ENCODE measurements at regions not wholly inside any gene's neighbourhood (a gene's known extent, or its start where the extent isn't known, plus 50 kb on each side); places are given as distances from the start of the nearest gene placed in this dataset.
"Not testable (repeated sequence)": the region's sequence is repeated elsewhere in the genome, so short reads cannot be mapped to it uniquely, and the experiment has no call there.

GRCh38 chr6:164356814-164357213 is 942.3 kb downstream of the QKI start:
- no peak for ATAC-seq

DNA sequence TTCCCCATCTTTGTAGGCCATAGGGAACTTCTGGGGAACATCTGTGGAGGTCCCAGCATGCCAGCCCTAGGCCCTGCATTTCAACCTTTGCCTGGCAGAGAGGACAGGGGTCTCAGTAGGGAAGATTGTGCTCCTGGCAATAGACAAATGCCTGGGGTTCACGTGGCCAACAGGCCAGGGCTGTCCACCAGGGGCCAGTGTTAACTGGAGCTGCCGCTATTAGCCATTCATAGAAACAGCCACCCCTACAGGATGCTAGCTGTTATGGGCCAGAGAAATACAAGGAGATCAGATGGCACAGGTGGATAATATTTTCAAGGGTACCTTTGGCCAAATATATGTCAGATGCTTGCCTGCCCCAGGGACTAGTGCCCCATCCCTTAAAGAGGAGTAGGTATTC is 932.9 kb downstream of the QKI start:
- Histone ChIP-seq H3K27me3 (no peaks in the 10 kb centered on the region), H3K4me1 (no peaks in the 10 kb centered on the region), H3K27ac (no peak overlapping the region), H3K4me3 (no peak overlapping the region), H3K9me3 (no peaks in the 10 kb centered on the region), H3K36me3 (no peaks in the 10 kb centered on the region)
- intact Hi-C loops (cut with DNase I): no loop called here
- no peak for DNase-seq
- no peak for ATAC-seq
- no peak for TF ChIP-seq CTCF (IDR thresholded peaks at IDR 0.05)

More at GRCh38 chr6:164356814-164357213, 942.3 kb downstream of the QKI start:
- Histone ChIP-seq H3K9me3 (no peaks in the 10 kb centered on the region), H3K36me3 (no peaks in the 10 kb centered on the region), H3K27me3 (no peaks in the 10 kb centered on the region), H3K27ac (no peak overlapping the region), H3K4me3 (no peak overlapping the region), H3K4me1 (no peaks in the 10 kb centered on the region)
- DNase-seq: no peak
- no peak for TF ChIP-seq CTCF (IDR thresholded peaks at IDR 0.05)
- intact Hi-C loops (cut with DNase I): no loop called here

DNA sequence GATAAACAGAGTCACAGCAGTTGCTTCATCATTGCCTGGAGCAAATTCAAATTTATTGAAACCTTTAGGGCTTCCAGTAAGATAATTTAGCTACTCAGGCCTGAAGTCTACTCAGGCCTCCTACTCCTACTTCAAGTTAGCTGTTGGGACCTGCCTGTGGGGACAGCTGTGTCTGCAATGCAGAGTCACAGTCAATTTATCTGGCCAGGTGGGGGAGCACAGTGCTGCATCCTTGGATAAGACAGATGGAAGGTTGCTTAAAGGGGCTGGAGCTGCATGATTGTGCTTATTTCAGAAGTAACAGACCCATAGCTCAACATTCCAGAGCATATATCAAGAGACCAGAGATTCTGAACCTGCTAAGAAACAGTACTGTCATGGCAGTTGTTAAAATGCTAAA is 932.1 kb downstream of the QKI start:
- no peak for TF ChIP-seq CTCF (IDR thresholded peaks at IDR 0.05)
- intact Hi-C loops (cut with DNase I): no loop called here
- ATAC-seq (no peak), DNase-seq (no peak)
- H3K4me1 ChIP-seq: no peaks in the 10 kb centered on the region
- no peaks in the 10 kb centered on the region for H3K36me3 ChIP-seq
- no peaks in the 10 kb centered on the region for H3K27me3 ChIP-seq
- no peak overlapping the region for H3K27ac ChIP-seq
- no peak overlapping the region for H3K4me3 ChIP-seq
- H3K9me3 ChIP-seq: no peaks in the 10 kb centered on the region

DNA sequence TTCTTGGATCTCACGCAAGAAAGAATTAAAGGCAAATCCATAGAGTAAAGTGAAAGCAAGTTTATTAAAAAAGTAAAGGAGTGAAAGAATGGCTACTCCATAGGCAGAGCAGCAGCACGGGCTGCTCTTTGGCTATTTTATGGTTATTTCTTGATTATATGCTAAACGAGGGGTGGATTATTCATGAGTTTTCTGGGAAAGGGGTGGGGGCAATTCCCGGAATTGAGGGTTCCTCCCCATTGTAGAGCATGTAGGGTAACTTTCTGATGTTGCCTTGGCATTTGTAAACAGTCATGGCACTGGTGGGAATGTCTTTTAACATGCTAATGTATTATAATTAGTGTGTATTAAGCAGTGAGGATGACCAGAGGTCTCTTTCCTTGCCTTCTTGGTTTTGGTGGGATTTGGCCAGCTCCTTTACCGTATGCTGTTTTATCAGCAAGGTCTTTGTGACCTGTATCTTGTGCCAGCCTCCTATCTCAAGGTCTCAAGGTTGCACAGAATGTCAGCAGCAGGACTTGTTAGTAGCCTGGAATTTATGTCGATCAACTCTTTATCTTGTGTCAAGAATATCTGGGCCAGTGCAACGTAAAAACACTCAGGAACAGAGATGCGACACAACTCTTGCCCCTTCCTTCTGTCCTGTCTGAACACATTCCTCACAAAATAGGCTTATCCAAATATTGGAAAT is 931.4 kb downstream of the QKI start:
- Histone ChIP-seq H3K27ac (no peak overlapping the region), H3K36me3 (no peaks in the 10 kb centered on the region), H3K4me1 (no peaks in the 10 kb centered on the region), H3K4me3 (no peak overlapping the region), H3K27me3 (no peaks in the 10 kb centered on the region), H3K9me3 (no peaks in the 10 kb centered on the region)
- TF ChIP-seq CTCF (IDR thresholded peaks at IDR 0.05): no peak
- no peak for ATAC-seq
- intact Hi-C loops (cut with DNase I): no loop called here
- no peak for DNase-seq

DNA sequence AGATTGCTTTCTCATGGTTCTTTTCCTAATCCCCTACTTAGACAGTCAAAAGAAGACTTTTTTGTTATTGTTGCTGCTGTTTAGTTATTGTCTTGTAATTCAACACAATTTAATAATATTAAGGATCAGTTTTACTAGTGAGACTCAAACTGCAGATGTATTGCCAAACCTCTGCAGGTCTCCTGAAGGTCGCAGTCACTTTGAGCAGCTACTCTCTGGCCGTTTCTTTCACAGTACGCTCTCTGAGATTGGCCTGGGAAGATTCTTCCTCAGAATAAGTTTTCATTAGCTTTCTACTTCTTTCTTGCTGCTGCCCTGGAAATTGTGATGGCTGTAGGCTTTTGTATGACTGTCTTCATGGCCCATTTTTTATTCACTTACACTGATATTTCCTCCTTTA is 930.8 kb downstream of the QKI start:
- no peak for ATAC-seq
- DNase-seq: no peak
- no peaks in the 10 kb centered on the region for H3K27me3 ChIP-seq
- no peaks in the 10 kb centered on the region for H3K36me3 ChIP-seq
- no peak overlapping the region for H3K4me3 ChIP-seq
- intact Hi-C loops (cut with DNase I): no loop called here
- no peak for TF ChIP-seq CTCF (IDR thresholded peaks at IDR 0.05)
- no peaks in the 10 kb centered on the region for H3K4me1 ChIP-seq
- no peak overlapping the region for H3K27ac ChIP-seq
- H3K9me3 ChIP-seq: no peaks in the 10 kb centered on the region

GRCh38 chr6:164344801-164345291 is 930.3 kb downstream of the QKI start:
- DNase-seq (no peak), ATAC-seq (no peak)
- intact Hi-C loops (cut with DNase I): no loop called here
- no peak overlapping the region for H3K27ac ChIP-seq
- no peaks in the 10 kb centered on the region for H3K4me1 ChIP-seq
- H3K36me3 ChIP-seq: no peaks in the 10 kb centered on the region
- no peaks in the 10 kb centered on the region for H3K27me3 ChIP-seq
- H3K9me3 ChIP-seq: no peaks in the 10 kb centered on the region
- H3K4me3 ChIP-seq: no peak overlapping the region
- TF ChIP-seq CTCF (IDR thresholded peaks at IDR 0.05): no peak

GRCh38 chr6:164339442-164339841 is 924.9 kb downstream of the QKI start:
- H3K9me3 ChIP-seq; H3K27me3 ChIP-seq; intact Hi-C loops (cut with DNase I); DNase-seq; H3K27ac ChIP-seq; H3K4me1 ChIP-seq; H3K36me3 ChIP-seq; ATAC-seq; H3K4me3 ChIP-seq: not testable (repeated sequence)
